Kidney (tissue), 13 donors: ENCODE measurements at regions not wholly inside any gene's neighbourhood (a gene's known extent, or its start where the extent isn't known, plus 50 kb on each side); places are given as distances from the start of the nearest gene placed in this dataset.
A peak's percentile ranks its signal among the peaks of the same experiment; 100 is the strongest.

Experiments used
- DNase-seq, 5 donors: peaks; one replicate each; pipeline ENCODE4 v3.0.0-alpha.2; 2013 to 2020
- FAIRE-seq: peaks from 2 replicates; lab custom pipeline; 2012; peaks lifted over from hg19 to GRCh38; lab: Jason Lieb, UNC
- H3K27ac ChIP-seq, 2 donors: one replicate each; pipeline ENCODE4 v1.7.0; 2013; ENCODE audit warnings: low read depth in 2 of 2, low read length in 2 of 2, inconsistent platforms in 1 of 2
- H3K27me3 ChIP-seq: one replicate; pipeline ENCODE4 v1.7.1; 2013; ENCODE audit warnings: low read length, inconsistent platforms; ENCODE audit not compliant: control insufficient read depth, insufficient read depth
- H3K36me3 ChIP-seq, 3 donors: one replicate each; pipeline versions ENCODE4 v1.7.0 to v1.7.1; 2013; ENCODE audit warnings: low read length in 3 of 3, control low read depth in 1 of 3, inconsistent platforms in 1 of 3; ENCODE audit not compliant: insufficient read depth in 3 of 3, control insufficient read depth in 2 of 3
- H3K4me1 ChIP-seq, 3 donors: one replicate each; pipeline versions ENCODE4 v1.7.0 to v1.7.1; 2013; ENCODE audit warnings: low read length in 3 of 3, inconsistent platforms in 1 of 3, low read depth in 1 of 3; ENCODE audit not compliant: control insufficient read depth in 2 of 3, insufficient read depth in 2 of 3
- H3K4me3 ChIP-seq, 3 donors: one replicate each; pipeline versions ENCODE4 v1.7.0 to v1.8.1; 2013; ENCODE audit warnings: low read length in 3 of 3, control low read depth in 1 of 3, inconsistent platforms in 1 of 3
- H3K9ac ChIP-seq, 3 donors: one replicate each; pipeline versions ENCODE4 v1.7.0 to v1.7.1; 2013; ENCODE audit warnings: low read length in 3 of 3, control low read depth in 1 of 3, inconsistent platforms in 1 of 3
- H3K9me3 ChIP-seq, 3 donors: one replicate each; pipeline versions ENCODE4 v1.7.0 to v1.7.1; 2013; ENCODE audit warnings: low read length in 3 of 3, control low read depth in 1 of 3, inconsistent platforms in 1 of 3; ENCODE audit not compliant: control insufficient read depth in 2 of 3, insufficient read depth in 1 of 3
- intact Hi-C: fragments of 100-400 bp; cut with DNase I; formaldehyde crosslinking; loops from one replicate; pipeline ENCODE4 v1.11.1; 2022
- TF ChIP-seq, protein P1 (sequence below): IDR thresholded peaks from 3 replicates; pipeline ENCODE4 v1.5.1; 2012; ENCODE audit warnings: mild to moderate bottlenecking, moderate library complexity, borderline replicate concordance; ENCODE audit not compliant: insufficient read depth; ENCODE audit errors: extremely low read depth
- donor health status: control.
- donor health status: control.
- donor health status: control.
- donor health status: control.
- donor health status: control.
- donor health status: DM: yes; HTN: yes; CAD: no.
- donor health status: Normal renal cell carcinoma (clear cell type).

- no peak for FAIRE-seq
- Histone ChIP-seq H3K9ac (no peak overlapping the region), H3K4me1 (no peaks in the 10 kb centered on the region), H3K27ac (no peak overlapping the region), H3K9me3 (no peaks in the 10 kb centered on the region), H3K4me3 (no peak overlapping the region), H3K27me3 (no peaks in the 10 kb centered on the region), H3K36me3 (no peaks in the 10 kb centered on the region)
- no peak for DNase-seq
- TF ChIP-seq, protein P1, sequence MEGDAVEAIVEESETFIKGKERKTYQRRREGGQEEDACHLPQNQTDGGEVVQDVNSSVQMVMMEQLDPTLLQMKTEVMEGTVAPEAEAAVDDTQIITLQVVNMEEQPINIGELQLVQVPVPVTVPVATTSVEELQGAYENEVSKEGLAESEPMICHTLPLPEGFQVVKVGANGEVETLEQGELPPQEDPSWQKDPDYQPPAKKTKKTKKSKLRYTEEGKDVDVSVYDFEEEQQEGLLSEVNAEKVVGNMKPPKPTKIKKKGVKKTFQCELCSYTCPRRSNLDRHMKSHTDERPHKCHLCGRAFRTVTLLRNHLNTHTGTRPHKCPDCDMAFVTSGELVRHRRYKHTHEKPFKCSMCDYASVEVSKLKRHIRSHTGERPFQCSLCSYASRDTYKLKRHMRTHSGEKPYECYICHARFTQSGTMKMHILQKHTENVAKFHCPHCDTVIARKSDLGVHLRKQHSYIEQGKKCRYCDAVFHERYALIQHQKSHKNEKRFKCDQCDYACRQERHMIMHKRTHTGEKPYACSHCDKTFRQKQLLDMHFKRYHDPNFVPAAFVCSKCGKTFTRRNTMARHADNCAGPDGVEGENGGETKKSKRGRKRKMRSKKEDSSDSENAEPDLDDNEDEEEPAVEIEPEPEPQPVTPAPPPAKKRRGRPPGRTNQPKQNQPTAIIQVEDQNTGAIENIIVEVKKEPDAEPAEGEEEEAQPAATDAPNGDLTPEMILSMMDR: no peak
- intact Hi-C loops: no loop called here
Measured at GRCh38 chr6:9057937-9058336, 622.6 kb upstream of the SLC35B3 start.

GRCh38 chr6:9056556-9056955, 621.2 kb upstream of the SLC35B3 start:
- Histone ChIP-seq H3K27me3 (no peaks in the 10 kb centered on the region), H3K9me3 (no peaks in the 10 kb centered on the region), H3K9ac (no peak overlapping the region), H3K36me3 (no peaks in the 10 kb centered on the region), H3K4me3 (no peak overlapping the region), H3K27ac (no peak overlapping the region), H3K4me1 (no peaks in the 10 kb centered on the region)
- DNase-seq (no peak), FAIRE-seq (no peak)
- TF ChIP-seq, protein P1: no peak
- intact Hi-C loops: no loop called here

- no peaks in the 10 kb centered on the region for H3K27me3 ChIP-seq
Measured at GRCh38 chr6:9044426-9044825, 609.1 kb upstream of the SLC35B3 start.

DNA sequence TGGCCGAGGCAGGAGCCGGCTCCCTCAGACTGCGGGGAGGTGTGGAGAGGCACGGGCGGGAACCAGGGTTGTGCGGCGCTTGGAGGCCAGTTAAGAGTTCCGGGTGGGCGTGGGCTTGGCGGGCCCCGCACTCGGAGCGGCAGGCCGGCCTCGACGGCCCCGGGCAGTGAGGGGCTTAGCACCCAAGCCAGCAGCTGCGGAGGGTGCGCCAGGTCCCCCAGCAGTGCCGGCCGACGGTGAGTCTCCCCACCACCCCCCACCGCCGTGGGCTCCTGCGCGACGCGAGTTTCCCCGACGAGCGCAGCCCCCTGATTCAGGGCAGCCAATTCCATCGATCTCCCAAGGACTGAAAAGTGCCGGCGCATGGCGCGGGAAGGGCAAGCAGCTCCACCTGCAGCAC, 605.4 kb upstream of the SLC35B3 start:
- no peak overlapping the region for H3K4me3 ChIP-seq
- TF ChIP-seq, protein P1: no peak
- FAIRE-seq (no peak), DNase-seq (peak in 1 of 5 donors; percentile 58)
- no peak overlapping the region for H3K27ac ChIP-seq
- no peaks in the 10 kb centered on the region for H3K27me3 ChIP-seq
- no peak overlapping the region for H3K9ac ChIP-seq
- no peaks in the 10 kb centered on the region for H3K9me3 ChIP-seq
- intact Hi-C loops: no loop called here
- no peaks in the 10 kb centered on the region for H3K36me3 ChIP-seq
- no peaks in the 10 kb centered on the region for H3K4me1 ChIP-seq

More at GRCh38 chr6:9044426-9044825, 609.1 kb upstream of the SLC35B3 start:
- peak in 1 of 5 donors; percentile 1 for DNase-seq
- H3K4me1 ChIP-seq: no peaks in the 10 kb centered on the region
- no peak for FAIRE-seq
- H3K36me3 ChIP-seq: no peaks in the 10 kb centered on the region
- H3K27ac ChIP-seq: no peak overlapping the region
- TF ChIP-seq, protein P1: no peak
- no peaks in the 10 kb centered on the region for H3K9me3 ChIP-seq
- no peak overlapping the region for H3K4me3 ChIP-seq
- intact Hi-C loops: no loop called here
- no peak overlapping the region for H3K9ac ChIP-seq
